ENCODE measurements at regions not wholly inside any gene's neighbourhood (a gene's known extent, or its start where the extent isn't known, plus 50 kb on each side); places are given as distances from the start of the nearest gene placed in this dataset.

GRCh38 chr14:85909581-85909980 lies 379.6 kb downstream of the FLRT2 start:
- Histone ChIP-seq H3K27me3 (ENCODE audit: control insufficient read depth in 1 of 2, insufficient read depth in 2 of 2, low read length in 2 of 2) (no peaks in the 10 kb centered on the region), H3K79me2 (ENCODE audit: insufficient read depth, low read length) (no peaks in the 10 kb centered on the region), H3K9ac (ENCODE audit: insufficient read depth, low read depth, low read length) (no peak overlapping the region), H3K4me2 (ENCODE audit: low read depth, low read length) (no peak overlapping the region), H3K27ac (ENCODE audit: extremely low read length, insufficient read depth, low read length) (no peak overlapping the region), H3K36me3 (replicated peaks in 1 of 2; ENCODE audit: control insufficient read depth in 1 of 2, insufficient read depth in 2 of 2, low read length in 2 of 2) (no peaks in the 10 kb centered on the region), H3K9me3 (ENCODE audit: low read length) (peaks cover 79% of the 10 kb centered on the region), H3K4me3 (replicated peaks in 1 of 3; ENCODE audit: insufficient read depth in 1 of 3, low read depth in 2 of 3, low read length in 3 of 3) (no peak overlapping the region), H4K20me1 (ENCODE audit: insufficient read depth, low read length) (no peaks in the 10 kb centered on the region), H3K4me1 (ENCODE audit: insufficient read depth, low read length) (no peaks in the 10 kb centered on the region), H2AFZ (ENCODE audit: low read length) (no peak overlapping the region)
- no peak for TF ChIP-seq CHD4 (IDR thresholded peaks at IDR 0.05; ENCODE audit: borderline replicate concordance, low read length)
- no peak for TF ChIP-seq ZFP36L1 (CRISPR knock-in tag; IDR thresholded peaks at IDR 0.05)
- no peak for TF ChIP-seq HIVEP1 (CRISPR knock-in tag; IDR thresholded peaks at IDR 0.05)
- TF ChIP-seq, protein P1, sequence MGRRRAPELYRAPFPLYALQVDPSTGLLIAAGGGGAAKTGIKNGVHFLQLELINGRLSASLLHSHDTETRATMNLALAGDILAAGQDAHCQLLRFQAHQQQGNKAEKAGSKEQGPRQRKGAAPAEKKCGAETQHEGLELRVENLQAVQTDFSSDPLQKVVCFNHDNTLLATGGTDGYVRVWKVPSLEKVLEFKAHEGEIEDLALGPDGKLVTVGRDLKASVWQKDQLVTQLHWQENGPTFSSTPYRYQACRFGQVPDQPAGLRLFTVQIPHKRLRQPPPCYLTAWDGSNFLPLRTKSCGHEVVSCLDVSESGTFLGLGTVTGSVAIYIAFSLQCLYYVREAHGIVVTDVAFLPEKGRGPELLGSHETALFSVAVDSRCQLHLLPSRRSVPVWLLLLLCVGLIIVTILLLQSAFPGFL (CRISPR knock-in tag; IDR thresholded peaks at IDR 0.05), result no peak
- TF ChIP-seq ZNF329 (CRISPR knock-in tag; IDR thresholded peaks at IDR 0.05; ENCODE audit: low read depth), result no peak
- no peak for TF ChIP-seq MEIS2 (CRISPR knock-in tag; IDR thresholded peaks at IDR 0.05)
- in situ Hi-C loops (cut with HindIII; ENCODE audit: extremely low pct_ligation_motif_present, low pct_unique_long_range_greater_than_20kb), result no loop called here
- ATAC-seq (no peak), FAIRE-seq (no peak), DNase-seq (ENCODE audit: low spot score) (no peak)
- ChIA-PET POLR2A (no interaction called here), CTCF (ENCODE audit: low intra/inter-chr PET ratio, low total read pairs) (no interaction called here)
- no TSS peak for BruUV-seq (replicated peaks)
- intact Hi-C loops (cut with micrococcal nuclease; ENCODE audit: unreplicated experiment), result no loop called here

- 0% methylated on average over 1 of the region's 2 CpGs for WGBS (ENCODE audit: low lambda C conversion rate)
- TF ChIP-seq NR2F6 (IDR thresholded peaks at IDR 0.05) (no peak), NR2F6 (CRISPR knock-in tag; IDR thresholded peaks at IDR 0.05) (no peak), U2AF1 (optimal IDR thresholded peaks at IDR 0.05; ENCODE audit: low read depth, low read length) (no peak), ARNTL (CRISPR knock-in tag; IDR thresholded peaks at IDR 0.05) (no peak), SMAD1 (CRISPR knock-in tag; IDR thresholded peaks at IDR 0.05; ENCODE audit: borderline replicate concordance, low read depth) (no peak), FOXJ3 (CRISPR knock-in tag; IDR thresholded peaks at IDR 0.05; ENCODE audit: borderline replicate concordance) (no peak), ZMAT3 (CRISPR knock-in tag; conservative IDR thresholded peaks at IDR 0.05) (no peak)
- TF ChIP-seq, protein P2, sequence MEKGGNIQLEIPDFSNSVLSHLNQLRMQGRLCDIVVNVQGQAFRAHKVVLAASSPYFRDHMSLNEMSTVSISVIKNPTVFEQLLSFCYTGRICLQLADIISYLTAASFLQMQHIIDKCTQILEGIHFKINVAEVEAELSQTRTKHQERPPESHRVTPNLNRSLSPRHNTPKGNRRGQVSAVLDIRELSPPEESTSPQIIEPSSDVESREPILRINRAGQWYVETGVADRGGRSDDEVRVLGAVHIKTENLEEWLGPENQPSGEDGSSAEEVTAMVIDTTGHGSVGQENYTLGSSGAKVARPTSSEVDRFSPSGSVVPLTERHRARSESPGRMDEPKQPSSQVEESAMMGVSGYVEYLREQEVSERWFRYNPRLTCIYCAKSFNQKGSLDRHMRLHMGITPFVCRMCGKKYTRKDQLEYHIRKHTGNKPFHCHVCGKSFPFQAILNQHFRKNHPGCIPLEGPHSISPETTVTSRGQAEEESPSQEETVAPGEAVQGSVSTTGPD (CRISPR knock-in tag; IDR thresholded peaks at IDR 0.05), result no peak
- TF ChIP-seq, protein P3, sequence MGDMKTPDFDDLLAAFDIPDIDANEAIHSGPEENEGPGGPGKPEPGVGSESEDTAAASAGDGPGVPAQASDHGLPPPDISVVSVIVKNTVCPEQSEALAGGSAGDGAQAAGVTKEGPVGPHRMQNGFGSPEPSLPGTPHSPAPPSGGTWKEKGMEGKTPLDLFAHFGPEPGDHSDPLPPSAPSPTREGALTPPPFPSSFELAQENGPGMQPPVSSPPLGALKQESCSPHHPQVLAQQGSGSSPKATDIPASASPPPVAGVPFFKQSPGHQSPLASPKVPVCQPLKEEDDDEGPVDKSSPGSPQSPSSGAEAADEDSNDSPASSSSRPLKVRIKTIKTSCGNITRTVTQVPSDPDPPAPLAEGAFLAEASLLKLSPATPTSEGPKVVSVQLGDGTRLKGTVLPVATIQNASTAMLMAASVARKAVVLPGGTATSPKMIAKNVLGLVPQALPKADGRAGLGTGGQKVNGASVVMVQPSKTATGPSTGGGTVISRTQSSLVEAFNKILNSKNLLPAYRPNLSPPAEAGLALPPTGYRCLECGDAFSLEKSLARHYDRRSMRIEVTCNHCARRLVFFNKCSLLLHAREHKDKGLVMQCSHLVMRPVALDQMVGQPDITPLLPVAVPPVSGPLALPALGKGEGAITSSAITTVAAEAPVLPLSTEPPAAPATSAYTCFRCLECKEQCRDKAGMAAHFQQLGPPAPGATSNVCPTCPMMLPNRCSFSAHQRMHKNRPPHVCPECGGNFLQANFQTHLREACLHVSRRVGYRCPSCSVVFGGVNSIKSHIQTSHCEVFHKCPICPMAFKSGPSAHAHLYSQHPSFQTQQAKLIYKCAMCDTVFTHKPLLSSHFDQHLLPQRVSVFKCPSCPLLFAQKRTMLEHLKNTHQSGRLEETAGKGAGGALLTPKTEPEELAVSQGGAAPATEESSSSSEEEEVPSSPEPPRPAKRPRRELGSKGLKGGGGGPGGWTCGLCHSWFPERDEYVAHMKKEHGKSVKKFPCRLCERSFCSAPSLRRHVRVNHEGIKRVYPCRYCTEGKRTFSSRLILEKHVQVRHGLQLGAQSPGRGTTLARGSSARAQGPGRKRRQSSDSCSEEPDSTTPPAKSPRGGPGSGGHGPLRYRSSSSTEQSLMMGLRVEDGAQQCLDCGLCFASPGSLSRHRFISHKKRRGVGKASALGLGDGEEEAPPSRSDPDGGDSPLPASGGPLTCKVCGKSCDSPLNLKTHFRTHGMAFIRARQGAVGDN (CRISPR knock-in tag; IDR thresholded peaks at IDR 0.05), result no peak
These were observed 377.6 kb downstream of the FLRT2 start for GRCh38 chr14:85907536-85907935.

More at GRCh38 chr14:85907536-85907935, 377.6 kb downstream of the FLRT2 start:
- H2AFZ ChIP-seq (ENCODE audit: low read length), result no peak overlapping the region
- H3K27ac ChIP-seq (ENCODE audit: extremely low read length, insufficient read depth, low read length), result no peak overlapping the region
- H3K9ac ChIP-seq (ENCODE audit: insufficient read depth, low read depth, low read length), result no peak overlapping the region
- no peak for DNase-seq (ENCODE audit: low spot score)
- no peaks in the 10 kb centered on the region for H3K79me2 ChIP-seq (ENCODE audit: insufficient read depth, low read length)
- no peaks in the 10 kb centered on the region for H3K4me1 ChIP-seq (ENCODE audit: insufficient read depth, low read length)
- H3K36me3 ChIP-seq (replicated peaks in 1 of 2; ENCODE audit: control insufficient read depth in 1 of 2, insufficient read depth in 2 of 2, low read length in 2 of 2), result no peaks in the 10 kb centered on the region
- BruUV-seq (replicated peaks), result no TSS peak
- H3K9me3 ChIP-seq (ENCODE audit: low read length), result peaks cover 72% of the 10 kb centered on the region
- no peaks in the 10 kb centered on the region for H4K20me1 ChIP-seq (ENCODE audit: insufficient read depth, low read length)
- no peaks in the 10 kb centered on the region for H3K27me3 ChIP-seq (ENCODE audit: control insufficient read depth in 1 of 2, insufficient read depth in 2 of 2, low read length in 2 of 2)
- intact Hi-C loops (cut with micrococcal nuclease; ENCODE audit: unreplicated experiment), result no loop called here
- in situ Hi-C loops (cut with HindIII; ENCODE audit: extremely low pct_ligation_motif_present, low pct_unique_long_range_greater_than_20kb), result no loop called here
- ATAC-seq, result no peak
- H3K4me2 ChIP-seq (ENCODE audit: low read depth, low read length), result no peak overlapping the region
- ChIA-PET POLR2A (no interaction called here), CTCF (ENCODE audit: low intra/inter-chr PET ratio, low total read pairs) (no interaction called here)
- no peak overlapping the region for H3K4me3 ChIP-seq (replicated peaks in 1 of 3; ENCODE audit: insufficient read depth in 1 of 3, low read depth in 2 of 3, low read length in 3 of 3)
- no peak for FAIRE-seq
